AG10803 (cell line): ENCODE measurements at regions not wholly inside any gene's neighbourhood (a gene's known extent, or its start where the extent isn't known, plus 50 kb on each side); places are given as distances from the start of the nearest gene placed in this dataset.
A peak's percentile ranks its signal among the peaks of the same experiment; 100 is the strongest.

Experiments used
- DNase-seq: peaks from one replicate; pipeline ENCODE4 v3.0.0; 2010; ENCODE audit warnings: low read depth
- H3K4me3 ChIP-seq: 2 replicates; pipeline ENCODE4 v1.5.1; 2011; ENCODE audit warnings: mild to moderate bottlenecking, low read length, control low read depth
- CTCF ChIP-seq: conservative IDR thresholded peaks from 2 replicates; pipeline ENCODE4 v1.5.1; 2011; ENCODE audit warnings: mild to moderate bottlenecking, low read length, control low read depth, inconsistent platforms

DNA sequence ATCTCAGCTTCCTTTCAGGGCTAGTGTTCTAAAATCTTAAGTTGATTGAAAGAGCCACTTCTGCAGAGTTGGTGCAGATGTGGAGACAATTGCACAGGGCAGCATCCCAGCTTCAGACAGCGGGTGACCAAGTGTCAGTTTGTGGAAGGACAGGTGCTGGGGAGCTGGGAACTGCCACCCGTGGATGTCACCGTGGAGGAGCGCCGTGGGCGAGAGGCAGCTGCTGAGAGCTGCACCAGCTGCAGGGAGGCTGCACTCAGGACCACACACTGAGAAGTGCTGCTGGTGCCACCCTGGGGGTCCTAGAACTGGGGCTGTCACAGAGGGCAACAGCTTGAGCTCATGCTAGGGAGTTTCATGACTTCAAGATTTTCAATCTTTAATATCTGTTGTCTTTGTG, 543.0 kb upstream of the FZD8 start:
- no peak for TF ChIP-seq CTCF
- H3K4me3 ChIP-seq: no peak overlapping the region
- DNase-seq: no peak

GRCh38 chr10:36183726-36184125, 541.6 kb upstream of the FZD8 start:
- H3K4me3 ChIP-seq: no peak overlapping the region
- TF ChIP-seq CTCF: no peak
- no peak for DNase-seq

- DNase-seq: no peak
- no peak for TF ChIP-seq CTCF
- H3K4me3 ChIP-seq: no peak overlapping the region
These were observed 541.0 kb upstream of the FZD8 start for GRCh38 chr10:36183056-36183455.

- no peak overlapping the region for H3K4me3 ChIP-seq
- no peak for DNase-seq
- TF ChIP-seq CTCF: no peak
These were observed 540.5 kb upstream of the FZD8 start for GRCh38 chr10:36182606-36183005.

DNA sequence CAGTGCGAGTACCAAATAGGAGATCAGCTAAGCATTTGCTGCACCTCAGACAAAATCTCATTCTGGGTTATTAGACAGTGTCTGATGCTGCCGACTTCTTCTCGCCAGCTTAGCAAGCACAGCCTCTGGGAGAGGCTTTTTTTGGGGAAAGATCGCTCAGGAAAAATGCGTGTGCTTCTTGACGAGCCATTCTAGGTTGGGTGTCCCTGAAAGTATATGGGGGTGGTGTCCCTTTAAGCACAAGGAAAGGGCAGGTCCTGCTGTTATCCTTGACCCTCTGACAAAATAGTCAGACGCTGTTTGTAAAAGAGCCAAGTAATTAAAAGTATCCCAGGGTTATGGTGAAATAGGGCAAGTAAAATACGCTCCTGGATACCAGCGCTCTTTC, 540.1 kb upstream of the FZD8 start:
- no peak for DNase-seq
- H3K4me3 ChIP-seq: no peak overlapping the region
- TF ChIP-seq CTCF: no peak

DNA sequence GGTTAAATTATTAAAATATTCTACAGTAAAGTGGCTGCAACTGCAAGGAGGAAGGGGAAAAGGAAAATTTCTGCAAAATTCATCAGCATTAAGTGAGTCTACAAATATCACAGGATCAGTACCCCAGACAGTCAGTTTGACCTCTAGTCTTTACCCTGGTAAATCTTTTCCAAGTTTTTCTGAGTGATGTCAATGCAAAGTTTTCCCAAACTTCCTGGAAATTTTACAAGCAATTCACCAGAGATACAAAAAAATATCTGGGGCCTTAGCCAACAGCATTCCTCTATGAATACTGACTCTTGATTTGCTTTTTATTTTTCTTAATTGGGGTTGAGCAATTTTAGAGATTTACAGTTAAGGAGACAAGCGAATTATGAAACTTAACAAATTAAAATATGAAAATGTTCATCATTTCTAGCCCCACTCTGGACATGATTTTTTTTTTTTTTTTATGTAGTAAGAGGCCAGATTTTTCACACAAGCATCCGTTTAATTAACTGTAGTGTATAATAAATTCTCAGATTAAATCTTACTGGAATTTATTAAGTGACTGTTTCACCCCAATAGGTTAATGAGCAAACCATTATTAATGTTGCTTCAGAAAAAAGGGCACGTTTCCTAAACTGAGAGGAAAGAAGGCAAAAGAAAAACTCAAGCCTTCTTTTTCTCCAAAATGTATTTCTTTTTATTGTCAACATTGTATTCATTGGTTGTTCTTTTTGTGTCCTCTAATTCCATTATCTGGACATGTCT, 539.5 kb upstream of the FZD8 start:
- no peak overlapping the region for H3K4me3 ChIP-seq
- no peak for TF ChIP-seq CTCF
- peak; percentile 77 for DNase-seq

DNA sequence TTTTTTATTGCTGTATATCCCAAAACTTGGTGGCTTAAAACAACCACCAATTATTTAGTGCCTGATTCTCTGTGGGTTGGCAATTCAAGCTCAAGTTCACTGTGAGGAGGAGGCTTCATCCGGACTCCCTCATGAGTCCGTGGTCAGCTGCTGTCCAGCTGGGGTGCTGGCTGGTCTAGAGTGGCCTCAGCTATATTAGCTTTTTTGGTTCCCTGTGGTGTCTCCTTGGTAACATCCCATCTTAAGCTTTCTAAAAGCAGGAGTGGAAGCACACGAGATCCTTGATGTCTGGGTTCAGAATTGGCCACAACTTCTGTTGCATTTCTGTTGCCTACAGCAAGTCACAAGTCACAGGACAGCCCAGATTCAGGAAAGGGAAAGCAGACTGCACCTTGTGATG, 536.5 kb upstream of the FZD8 start:
- H3K4me3 ChIP-seq: no peak overlapping the region
- DNase-seq: no peak
- no peak for TF ChIP-seq CTCF
